GM12874 (cell line): ENCODE measurements at regions not wholly inside any gene's neighbourhood (a gene's known extent, or its start where the extent isn't known, plus 50 kb on each side); places are given as distances from the start of the nearest gene placed in this dataset.

Experiments used
- TF ChIP-seq, protein P1 (sequence below): IDR thresholded peaks from 2 replicates; pipeline ENCODE4 v1.5.1; 2011; ENCODE audit warnings: low read depth, mild to moderate bottlenecking, control low read depth, low read length, moderate library complexity; ENCODE audit not compliant: insufficient read depth

DNA sequence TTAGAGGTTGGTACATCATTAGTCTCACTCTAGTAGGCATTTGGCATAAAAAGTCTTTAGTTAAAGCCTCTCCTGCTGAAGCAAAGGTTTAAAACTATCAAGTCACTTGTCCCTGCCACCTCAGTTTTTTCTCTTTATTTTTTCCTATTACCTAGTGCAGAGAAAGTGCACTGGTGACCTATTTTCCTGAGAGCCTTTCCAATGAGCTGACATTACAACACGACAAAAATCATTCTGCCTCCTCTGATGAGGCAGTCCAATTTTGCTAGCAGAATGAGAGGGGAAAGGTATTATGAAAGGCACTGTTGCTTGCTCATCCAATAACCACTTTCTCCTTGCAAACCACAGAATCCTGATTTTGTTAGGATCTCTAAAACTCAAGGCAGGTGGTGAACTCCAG, 73.3 kb upstream of the SGK1 start:
- TF ChIP-seq, protein P1, sequence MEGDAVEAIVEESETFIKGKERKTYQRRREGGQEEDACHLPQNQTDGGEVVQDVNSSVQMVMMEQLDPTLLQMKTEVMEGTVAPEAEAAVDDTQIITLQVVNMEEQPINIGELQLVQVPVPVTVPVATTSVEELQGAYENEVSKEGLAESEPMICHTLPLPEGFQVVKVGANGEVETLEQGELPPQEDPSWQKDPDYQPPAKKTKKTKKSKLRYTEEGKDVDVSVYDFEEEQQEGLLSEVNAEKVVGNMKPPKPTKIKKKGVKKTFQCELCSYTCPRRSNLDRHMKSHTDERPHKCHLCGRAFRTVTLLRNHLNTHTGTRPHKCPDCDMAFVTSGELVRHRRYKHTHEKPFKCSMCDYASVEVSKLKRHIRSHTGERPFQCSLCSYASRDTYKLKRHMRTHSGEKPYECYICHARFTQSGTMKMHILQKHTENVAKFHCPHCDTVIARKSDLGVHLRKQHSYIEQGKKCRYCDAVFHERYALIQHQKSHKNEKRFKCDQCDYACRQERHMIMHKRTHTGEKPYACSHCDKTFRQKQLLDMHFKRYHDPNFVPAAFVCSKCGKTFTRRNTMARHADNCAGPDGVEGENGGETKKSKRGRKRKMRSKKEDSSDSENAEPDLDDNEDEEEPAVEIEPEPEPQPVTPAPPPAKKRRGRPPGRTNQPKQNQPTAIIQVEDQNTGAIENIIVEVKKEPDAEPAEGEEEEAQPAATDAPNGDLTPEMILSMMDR: no peak

DNA sequence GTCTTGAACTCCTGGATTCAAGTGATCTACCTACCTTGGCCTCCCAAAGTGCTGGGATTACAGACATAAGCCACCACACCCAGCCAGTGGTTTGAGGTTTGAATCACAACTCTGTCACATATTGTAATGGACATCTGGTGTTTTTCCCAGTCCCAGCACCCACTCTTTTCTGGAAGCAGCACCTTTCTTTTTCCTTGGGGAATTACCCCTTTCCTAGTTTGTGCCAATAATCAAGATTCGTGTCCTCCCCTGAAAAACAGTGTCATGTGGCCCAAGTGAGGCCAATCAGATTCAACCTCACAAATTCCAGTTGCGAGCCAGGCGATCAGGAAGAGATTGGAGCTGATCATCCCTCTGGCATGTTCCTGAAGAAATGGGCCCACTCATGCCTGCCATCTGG, 71.7 kb upstream of the SGK1 start:
- TF ChIP-seq, protein P1: no peak

DNA sequence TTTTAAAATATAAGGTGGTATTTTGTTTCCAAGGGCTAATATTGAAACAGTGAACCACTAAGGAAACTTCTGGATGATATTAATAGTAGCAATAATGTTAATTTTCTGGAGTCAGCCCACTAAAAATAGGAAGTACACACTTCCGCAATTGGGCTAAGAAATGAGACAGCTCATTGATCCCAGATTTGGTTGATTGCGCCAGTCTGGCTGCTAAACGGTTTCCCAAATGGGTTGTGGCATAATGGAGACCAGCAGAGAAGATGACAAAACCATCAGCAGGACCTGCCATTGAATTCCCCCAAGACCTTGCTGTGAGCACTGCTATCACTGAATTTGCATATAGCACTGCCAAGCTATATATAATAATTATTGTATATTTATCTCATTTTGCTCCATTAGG, 71.2 kb upstream of the SGK1 start:
- TF ChIP-seq, protein P1: no peak

DNA sequence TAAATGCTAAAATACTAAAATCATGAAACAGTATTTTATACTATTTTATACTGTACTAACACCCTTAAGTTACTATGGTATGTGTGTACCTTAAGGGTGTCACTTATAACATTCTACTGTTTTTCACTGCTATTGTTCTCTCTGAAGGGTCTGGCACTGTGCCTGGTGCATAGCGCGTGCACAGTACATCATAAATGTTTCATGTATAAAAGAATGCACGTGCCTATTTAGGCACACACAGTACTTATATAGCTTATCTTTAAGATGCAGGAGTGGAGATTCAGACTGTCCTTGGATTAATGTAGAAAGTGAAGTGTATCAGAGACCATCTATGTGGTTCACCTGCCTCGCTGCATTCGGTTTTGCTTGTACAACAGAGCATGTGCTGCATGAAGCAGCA, 64.0 kb upstream of the SGK1 start:
- TF ChIP-seq, protein P1: no peak

DNA sequence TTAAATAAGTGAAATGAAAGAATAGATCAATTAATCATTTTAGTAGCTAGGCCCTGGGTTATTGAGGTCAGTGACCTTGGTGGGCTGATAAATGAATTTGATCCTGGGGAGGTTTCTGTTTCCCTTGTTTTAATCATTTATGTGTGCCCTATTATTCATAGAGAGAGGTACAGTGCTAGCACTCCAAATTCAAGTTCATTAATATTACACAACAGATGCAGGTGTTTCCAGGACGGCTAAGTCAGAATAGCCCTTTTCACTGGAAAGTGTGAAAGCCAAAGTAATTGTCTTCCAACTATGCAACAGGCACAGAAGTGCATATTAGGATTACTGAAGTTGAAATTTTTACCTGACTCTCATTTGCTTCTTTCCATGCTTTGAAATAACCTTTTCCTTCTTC, 61.7 kb upstream of the SGK1 start:
- TF ChIP-seq, protein P1: no peak

DNA sequence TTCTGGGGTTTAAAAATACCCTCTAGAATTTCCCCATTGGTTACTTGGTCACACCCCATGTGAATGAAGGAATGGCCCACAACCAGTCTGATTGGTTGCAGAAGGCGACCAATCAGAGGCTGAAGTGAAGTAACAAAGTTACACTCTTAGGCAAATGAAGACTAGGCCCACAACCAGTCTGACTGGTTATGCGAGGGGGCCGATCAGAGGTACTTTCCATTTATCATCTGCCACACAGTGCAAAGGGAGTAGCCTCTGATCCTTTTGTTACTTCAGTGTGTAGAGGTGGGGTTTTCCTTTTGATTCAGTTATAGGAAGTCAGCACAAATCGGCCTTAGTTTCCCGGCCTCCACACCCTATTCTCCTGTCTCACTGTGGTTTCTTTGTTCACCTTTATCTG, 61.2 kb upstream of the SGK1 start:
- TF ChIP-seq, protein P1: no peak

DNA sequence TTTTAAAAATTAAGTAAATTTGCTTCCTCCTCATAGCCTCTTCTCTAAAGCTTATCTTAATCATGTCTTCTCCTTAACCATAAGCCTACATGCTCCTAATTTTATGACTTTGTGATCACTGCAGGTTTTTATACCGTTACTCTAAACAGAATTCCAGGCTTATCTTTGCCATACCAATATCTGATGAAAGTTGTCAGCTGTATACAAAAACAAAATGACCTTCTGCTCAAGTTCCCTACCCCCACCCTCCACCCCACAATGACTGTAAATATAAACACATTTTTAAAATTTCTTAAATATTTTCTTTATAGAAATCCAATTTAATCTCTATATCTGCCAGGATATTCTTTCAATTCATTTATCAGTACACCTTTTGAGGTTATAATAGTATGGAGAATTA, 60.5 kb upstream of the SGK1 start:
- TF ChIP-seq, protein P1: no peak

DNA sequence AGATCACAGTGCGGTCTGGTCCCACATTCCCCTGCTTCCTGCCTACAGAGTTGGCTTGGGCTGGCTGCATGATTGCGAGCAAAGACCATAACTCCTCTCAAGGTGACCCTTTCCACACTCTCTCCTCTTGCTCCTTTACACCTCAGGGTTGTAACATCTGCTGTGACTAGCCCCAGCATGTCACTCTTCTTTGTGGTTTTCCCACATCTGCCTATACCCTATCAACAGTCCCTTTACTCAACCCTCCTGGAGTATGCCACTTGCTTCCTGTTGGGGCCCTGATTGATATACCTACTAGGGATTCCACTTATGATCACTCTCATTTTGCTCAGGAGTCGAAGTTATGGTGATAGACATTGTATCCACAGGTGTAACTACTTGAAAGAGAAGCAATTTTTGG, 58.9 kb upstream of the SGK1 start:
- TF ChIP-seq, protein P1: no peak
